MM.1S (cell line): ENCODE measurements at regions not wholly inside any gene's neighbourhood (a gene's known extent, or its start where the extent isn't known, plus 50 kb on each side); places are given as distances from the start of the nearest gene placed in this dataset.

ENCODE experiments used
- DNase-seq: peaks from one replicate; pipeline ENCODE4 v3.0.0-alpha.2; 2015
- H2AFZ ChIP-seq: fragments of 300-600 bp; sonication (generic); 2 replicates; pipeline ENCODE4 v1.6.0; 2016; ENCODE audit warnings: antibody characterized with exemption, low read length
- H3F3A ChIP-seq: fragments of 300-600 bp; sonication (generic); 2 replicates; pipeline ENCODE4 v1.6.1; 2016; ENCODE audit warnings: mild to moderate bottlenecking, antibody characterized with exemption, low read length, moderate library complexity, mixed read lengths; ENCODE audit not compliant: insufficient read depth
- H3K27ac ChIP-seq: fragments of 300-600 bp; sonication (generic); 2 replicates; pipeline ENCODE4 v1.5.1; 2016; ENCODE audit warnings: mild to moderate bottlenecking, low read length
- H3K27me3 ChIP-seq: fragments of 300-600 bp; sonication (generic); replicated peaks from 2 replicates; pipeline ENCODE4 v1.6.0; 2016; ENCODE audit warnings: low read length; ENCODE audit not compliant: insufficient read depth
- H3K36me3 ChIP-seq: fragments of 300-600 bp; sonication (generic); replicated peaks from 2 replicates; pipeline ENCODE4 v1.6.1; 2016; ENCODE audit warnings: mild to moderate bottlenecking, low read length, mixed read lengths; ENCODE audit not compliant: insufficient read depth
- H3K4me1 ChIP-seq: fragments of 300-600 bp; sonication (generic); 2 replicates; pipeline ENCODE4 v1.6.1; 2016; ENCODE audit warnings: low read length, mixed read lengths
- H3K4me2 ChIP-seq: fragments of 300-600 bp; sonication (generic); 2 replicates; pipeline ENCODE4 v1.6.0; 2016; ENCODE audit warnings: low read depth, low read length
- H3K4me3 ChIP-seq: fragments of 300-600 bp; sonication (generic); 2 replicates; pipeline ENCODE4 v1.5.1; 2016; ENCODE audit warnings: low read length, mixed read lengths
- H3K79me2 ChIP-seq: fragments of 300-600 bp; sonication (generic); 2 replicates; pipeline ENCODE4 v1.6.1; 2016; ENCODE audit warnings: mixed run types, low read length, mixed read lengths
- H3K9ac ChIP-seq: fragments of 300-600 bp; sonication (generic); 2 replicates; pipeline ENCODE4 v1.6.1; 2016; ENCODE audit warnings: low read length, mixed read lengths
- H3K9me2 ChIP-seq: fragments of 300-600 bp; sonication (generic); replicated peaks from 2 replicates; pipeline ENCODE4 v1.6.1; 2016; ENCODE audit warnings: mild to moderate bottlenecking, low read length, mixed read lengths; ENCODE audit not compliant: insufficient read depth
- H3K9me3 ChIP-seq: fragments of 300-600 bp; sonication (generic); replicated peaks from 2 replicates; pipeline ENCODE4 v1.6.1; 2016; ENCODE audit warnings: mild to moderate bottlenecking, low read length, mixed read lengths; ENCODE audit not compliant: insufficient read depth
- H4K20me1 ChIP-seq: fragments of 300-600 bp; sonication (generic); 2 replicates; pipeline ENCODE4 v1.6.1; 2016; ENCODE audit warnings: mild to moderate bottlenecking, low read length, moderate library complexity, mixed read lengths; ENCODE audit not compliant: insufficient read depth
- EZH2 ChIP-seq: fragments of 300-600 bp; sonication (generic); optimal IDR thresholded peaks from 2 replicates; pipeline ENCODE3; 2017; ENCODE audit warnings: low read depth, mild to moderate bottlenecking, antibody characterized with exemption, low read length, mixed read lengths
- EZH2phosphoT487 ChIP-seq: fragments of 300-600 bp; sonication (generic); IDR thresholded peaks from 2 replicates; pipeline ENCODE4 v1.6.1; 2018; ENCODE audit warnings: antibody characterized with exemption, low read length
- TF ChIP-seq, protein P1 (sequence below): fragments of 300-600 bp; sonication (generic); IDR thresholded peaks from 2 replicates; pipeline ENCODE4 v1.5.1; 2016; ENCODE audit warnings: antibody characterized with exemption, low read length, mixed read lengths

DNA sequence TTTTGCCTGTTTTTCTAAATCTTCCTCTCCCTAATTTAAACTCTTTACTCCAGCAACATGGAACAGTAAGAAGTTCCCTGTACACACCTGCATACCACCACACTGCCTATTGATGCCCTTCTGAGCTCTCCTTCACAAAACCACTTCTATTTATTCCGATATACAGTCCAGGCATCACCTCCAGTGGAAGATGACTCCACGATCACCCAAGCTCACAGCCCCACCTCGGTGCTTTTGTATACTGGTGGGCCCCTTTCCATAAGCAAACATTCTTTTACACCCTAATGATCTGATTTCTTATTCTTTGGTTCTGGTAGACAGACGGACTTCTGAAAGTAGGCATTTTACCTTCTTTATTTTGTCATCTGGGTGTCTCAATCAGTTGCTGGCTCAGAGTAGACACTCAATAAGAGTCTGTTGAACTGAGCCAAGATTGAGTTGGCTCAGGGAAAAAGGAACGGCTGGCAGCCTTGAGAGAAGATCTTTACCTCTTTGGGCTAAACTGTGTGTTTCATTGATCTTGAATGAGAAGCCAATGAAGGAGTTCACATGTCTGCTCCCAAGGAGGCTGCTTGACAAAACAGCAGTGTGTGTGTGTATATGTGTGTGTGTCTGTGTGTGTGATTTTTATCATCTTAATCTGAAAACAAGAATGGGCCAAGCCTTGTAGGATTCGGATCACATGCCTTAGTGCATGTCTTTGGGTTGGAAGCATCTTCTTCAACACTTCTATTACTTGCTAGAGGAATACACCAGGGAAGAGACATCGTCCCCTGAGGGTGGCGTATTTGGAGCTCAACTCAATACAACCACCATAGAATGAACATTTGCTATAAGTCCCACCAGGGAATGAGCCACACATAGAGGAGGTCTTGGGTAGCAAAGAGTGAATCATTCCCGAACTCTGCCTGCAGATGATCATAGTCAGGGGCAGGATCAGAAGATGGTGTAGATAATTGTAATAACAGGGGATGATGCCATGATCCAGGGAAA, 341.8 kb downstream of the CYRIA start:
- H3K36me3 ChIP-seq: no peaks in the 10 kb centered on the region
- H3K4me2 ChIP-seq: no peak overlapping the region
- no peaks in the 10 kb centered on the region for H3K4me1 ChIP-seq
- no peaks in the 10 kb centered on the region for H3F3A ChIP-seq
- H3K27me3 ChIP-seq: no peaks in the 10 kb centered on the region
- H4K20me1 ChIP-seq: no peaks in the 10 kb centered on the region
- no peaks in the 10 kb centered on the region for H3K79me2 ChIP-seq
- H2AFZ ChIP-seq: no peak overlapping the region
- H3K9me3 ChIP-seq: no peaks in the 10 kb centered on the region
- H3K27ac ChIP-seq: no peak overlapping the region
- no peak for TF ChIP-seq EZH2phosphoT487
- TF ChIP-seq EZH2: no peak
- TF ChIP-seq, protein P1, sequence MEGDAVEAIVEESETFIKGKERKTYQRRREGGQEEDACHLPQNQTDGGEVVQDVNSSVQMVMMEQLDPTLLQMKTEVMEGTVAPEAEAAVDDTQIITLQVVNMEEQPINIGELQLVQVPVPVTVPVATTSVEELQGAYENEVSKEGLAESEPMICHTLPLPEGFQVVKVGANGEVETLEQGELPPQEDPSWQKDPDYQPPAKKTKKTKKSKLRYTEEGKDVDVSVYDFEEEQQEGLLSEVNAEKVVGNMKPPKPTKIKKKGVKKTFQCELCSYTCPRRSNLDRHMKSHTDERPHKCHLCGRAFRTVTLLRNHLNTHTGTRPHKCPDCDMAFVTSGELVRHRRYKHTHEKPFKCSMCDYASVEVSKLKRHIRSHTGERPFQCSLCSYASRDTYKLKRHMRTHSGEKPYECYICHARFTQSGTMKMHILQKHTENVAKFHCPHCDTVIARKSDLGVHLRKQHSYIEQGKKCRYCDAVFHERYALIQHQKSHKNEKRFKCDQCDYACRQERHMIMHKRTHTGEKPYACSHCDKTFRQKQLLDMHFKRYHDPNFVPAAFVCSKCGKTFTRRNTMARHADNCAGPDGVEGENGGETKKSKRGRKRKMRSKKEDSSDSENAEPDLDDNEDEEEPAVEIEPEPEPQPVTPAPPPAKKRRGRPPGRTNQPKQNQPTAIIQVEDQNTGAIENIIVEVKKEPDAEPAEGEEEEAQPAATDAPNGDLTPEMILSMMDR: no peak
- H3K9ac ChIP-seq: no peak overlapping the region
- no peak for DNase-seq
- H3K4me3 ChIP-seq: no peak overlapping the region
- no peaks in the 10 kb centered on the region for H3K9me2 ChIP-seq

DNA sequence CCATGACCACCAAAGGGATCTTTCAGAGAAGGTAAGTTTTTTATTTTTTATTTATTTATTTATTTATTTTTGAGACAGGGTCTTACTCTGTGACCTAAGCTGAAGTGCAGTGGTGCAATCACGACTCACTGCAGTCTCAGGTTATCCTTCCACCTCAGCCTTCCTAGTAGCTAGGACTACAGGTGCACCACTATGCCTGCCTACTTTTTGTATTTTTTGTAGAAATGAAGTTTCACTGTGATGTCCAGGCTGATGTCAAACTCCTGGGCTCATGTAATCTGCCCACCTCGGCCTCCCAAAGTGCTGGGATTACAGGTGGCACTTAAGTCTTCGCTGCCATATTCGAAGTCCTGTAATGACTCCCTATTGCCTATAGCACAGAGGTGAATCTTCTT, 342.5 kb downstream of the CYRIA start:
- Histone ChIP-seq H2AFZ (no peak overlapping the region), H3F3A (no peaks in the 10 kb centered on the region), H3K27ac (no peak overlapping the region)

DNA sequence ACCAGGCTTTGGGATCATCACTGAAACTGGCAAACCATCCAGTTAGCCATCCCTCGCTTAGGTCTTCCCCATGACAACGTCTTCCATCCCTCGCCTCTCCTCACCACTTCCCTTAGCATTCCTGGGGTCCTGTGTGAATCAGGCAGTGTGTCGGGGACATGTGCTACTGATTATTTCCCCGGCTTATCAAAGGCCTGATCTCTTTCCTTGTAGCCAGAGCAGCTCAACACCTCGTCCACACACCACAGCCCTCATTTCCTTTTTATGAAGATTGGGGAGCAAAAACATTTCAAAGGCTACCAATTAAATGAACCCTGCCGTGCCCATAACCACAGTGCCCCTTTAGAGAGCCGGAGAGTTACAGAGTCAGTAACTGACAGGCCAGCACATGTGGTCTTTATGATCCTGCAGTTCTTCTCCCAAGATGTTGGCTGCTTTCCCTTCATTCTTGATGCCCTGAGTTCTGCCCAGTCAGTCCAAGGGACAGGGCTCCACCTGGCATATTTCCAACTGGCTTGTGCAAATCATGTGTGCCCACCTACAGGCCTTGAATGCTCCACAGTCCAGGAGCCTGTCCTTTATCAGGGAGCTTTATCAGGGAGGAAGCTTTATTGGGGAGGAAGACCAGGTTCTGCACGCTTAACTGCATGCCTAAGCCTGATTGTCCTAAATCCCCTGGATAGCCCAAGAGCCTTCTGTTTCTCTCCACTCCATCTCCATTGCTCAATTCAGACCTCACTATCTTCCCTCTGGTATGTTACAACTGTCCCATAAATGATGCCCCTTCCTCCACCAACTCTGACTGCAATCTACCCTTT, 343.1 kb downstream of the CYRIA start:
- Histone ChIP-seq H3K9ac (no peak overlapping the region), H3K27me3 (no peaks in the 10 kb centered on the region), H3K4me2 (no peak overlapping the region), H3F3A (no peaks in the 10 kb centered on the region), H3K9me2 (no peaks in the 10 kb centered on the region), H4K20me1 (no peaks in the 10 kb centered on the region), H3K79me2 (no peaks in the 10 kb centered on the region), H3K27ac (no peak overlapping the region), H3K4me1 (no peaks in the 10 kb centered on the region), H3K36me3 (no peaks in the 10 kb centered on the region), H3K9me3 (no peaks in the 10 kb centered on the region), H2AFZ (no peak overlapping the region), H3K4me3 (no peak overlapping the region)
- DNase-seq: no peak
- TF ChIP-seq EZH2phosphoT487 (no peak), EZH2 (no peak)
- TF ChIP-seq, protein P1: no peak

More for the DNA sequence above, 342.5 kb downstream of the CYRIA start:
- no peak for DNase-seq
- Histone ChIP-seq H3K4me3 (no peak overlapping the region), H3K79me2 (no peaks in the 10 kb centered on the region), H3K4me2 (no peak overlapping the region), H3K27me3 (no peaks in the 10 kb centered on the region), H4K20me1 (no peaks in the 10 kb centered on the region), H3K4me1 (no peaks in the 10 kb centered on the region), H3K9me3 (no peaks in the 10 kb centered on the region), H3K9ac (no peak overlapping the region), H3K9me2 (no peaks in the 10 kb centered on the region), H3K36me3 (no peaks in the 10 kb centered on the region)
- TF ChIP-seq, protein P1: no peak
- no peak for TF ChIP-seq EZH2phosphoT487
- TF ChIP-seq EZH2: no peak
